KOPT-K1 (cell line): ENCODE measurements at regions not wholly inside any gene's neighbourhood (a gene's known extent, or its start where the extent isn't known, plus 50 kb on each side); places are given as distances from the start of the nearest gene placed in this dataset.
"Not testable (repeated sequence)": the region's sequence is repeated elsewhere in the genome, so short reads cannot be mapped to it uniquely, and the experiment has no call there.

Experiments
- H3K27ac ChIP-seq: fragments of 200-600 bp; sonication (generic); 2 replicates; pipeline ENCODE4 v1.5.1; 2016; ENCODE audit warnings: antibody characterized with exemption, mild to moderate bottlenecking, low read depth, low read length; ENCODE audit not compliant: poor library complexity, severe bottlenecking
- H3K36me3 ChIP-seq: fragments of 200-600 bp; sonication (generic); 2 replicates; pipeline ENCODE4 v1.5.1; 2017; ENCODE audit warnings: antibody characterized with exemption, mild to moderate bottlenecking, low read length, moderate library complexity; ENCODE audit not compliant: insufficient read depth
- H3K9me3 ChIP-seq: fragments of 200-600 bp; sonication (generic); 2 replicates; pipeline ENCODE4 v1.5.1; 2017; ENCODE audit warnings: antibody characterized with exemption, low read length, mild to moderate bottlenecking; ENCODE audit not compliant: insufficient read depth, poor library complexity, severe bottlenecking

DNA sequence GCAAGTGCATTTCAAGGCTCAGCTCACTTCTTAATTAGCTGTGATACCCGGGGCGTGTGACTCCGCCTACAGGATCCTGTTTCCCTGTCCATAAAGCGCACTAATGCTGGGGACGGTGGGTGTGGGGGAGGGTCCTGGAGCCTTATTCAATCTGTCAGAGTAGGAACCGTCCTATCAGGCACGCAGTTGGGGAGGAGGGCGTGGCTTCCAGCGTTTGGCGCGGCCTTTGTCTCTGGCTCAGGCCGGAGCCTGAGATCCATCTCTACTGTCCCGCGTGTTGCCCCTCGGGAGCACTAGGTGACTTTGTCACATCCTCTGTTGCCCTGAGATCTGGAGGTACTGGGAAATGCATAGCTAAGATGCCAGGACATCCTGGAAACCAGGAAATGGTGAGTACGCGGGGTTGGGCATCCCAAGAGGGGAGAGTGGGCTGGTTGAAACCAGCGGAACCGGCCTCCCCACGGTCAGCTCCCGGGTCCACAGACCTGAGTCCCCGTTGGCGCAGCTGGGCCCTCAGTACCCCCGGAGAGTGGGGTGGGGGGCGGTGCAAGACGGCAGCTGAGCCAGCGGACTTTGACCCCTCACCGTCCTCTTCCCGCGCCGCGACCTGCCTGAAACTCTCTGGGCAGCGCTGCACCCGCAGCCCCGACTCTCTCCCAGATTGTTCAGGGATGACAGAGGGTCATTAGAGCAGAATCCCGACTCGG, 104.4 kb upstream of the ZNF92 start:
- Histone ChIP-seq H3K27ac (peak overlapping the region; percentile 74), H3K9me3 (peaks cover 3% of the 10 kb centered on the region), H3K36me3 (no peaks in the 10 kb centered on the region)

DNA sequence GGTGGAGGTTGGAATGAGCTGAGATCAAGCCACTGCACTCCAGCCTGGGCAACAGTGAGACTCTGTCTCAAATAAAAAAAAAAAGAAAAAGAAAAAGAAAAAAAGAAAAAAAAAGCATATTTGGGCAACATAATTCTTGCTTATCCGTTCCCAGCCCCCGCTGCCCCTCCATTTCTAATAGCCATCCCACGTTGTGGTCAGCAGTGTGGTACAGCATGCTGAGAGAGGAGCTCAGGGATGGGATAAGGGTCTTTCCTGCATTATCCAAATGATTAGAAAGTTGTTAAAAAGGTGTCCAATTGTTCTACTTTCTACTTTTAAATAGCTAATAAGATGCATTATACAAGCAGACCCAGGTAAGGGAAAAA, 104.9 kb upstream of the ZNF92 start:
- Histone ChIP-seq H3K27ac (peak overlapping the region; percentile 74), H3K36me3 (no peaks in the 10 kb centered on the region), H3K9me3 (no peaks in the 10 kb centered on the region)

DNA sequence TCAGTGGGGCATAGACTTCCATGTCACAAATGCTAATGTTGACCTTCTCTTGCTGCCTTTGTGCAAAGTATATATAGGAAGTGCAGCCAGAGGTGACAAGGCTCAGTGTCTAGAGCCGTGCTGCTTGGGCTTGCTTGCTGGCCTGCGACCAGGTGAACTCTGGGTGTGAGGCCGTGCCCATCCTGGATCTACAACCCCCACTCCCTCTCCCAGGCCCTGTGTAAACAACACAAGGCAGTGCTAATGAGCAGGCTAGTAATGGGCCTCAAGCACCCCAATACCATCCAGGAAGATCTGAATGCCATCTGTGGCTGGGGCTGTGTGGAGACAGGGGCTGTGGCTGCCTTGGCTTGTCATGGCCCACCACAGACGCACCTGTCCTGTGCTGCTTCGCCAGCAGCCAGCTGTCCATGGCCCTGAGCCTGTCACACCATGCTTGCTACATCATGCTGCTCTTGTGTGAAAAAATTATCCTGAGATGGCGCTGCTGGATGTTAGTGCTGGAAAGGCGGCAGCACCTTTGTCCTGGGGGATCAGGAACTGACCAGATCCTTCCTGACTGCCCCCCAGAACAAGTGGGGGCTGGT, 107.6 kb upstream of the ZNF92 start:
- Histone ChIP-seq H3K27ac (no peak overlapping the region), H3K36me3 (no peaks in the 10 kb centered on the region), H3K9me3 (no peaks in the 10 kb centered on the region)

DNA sequence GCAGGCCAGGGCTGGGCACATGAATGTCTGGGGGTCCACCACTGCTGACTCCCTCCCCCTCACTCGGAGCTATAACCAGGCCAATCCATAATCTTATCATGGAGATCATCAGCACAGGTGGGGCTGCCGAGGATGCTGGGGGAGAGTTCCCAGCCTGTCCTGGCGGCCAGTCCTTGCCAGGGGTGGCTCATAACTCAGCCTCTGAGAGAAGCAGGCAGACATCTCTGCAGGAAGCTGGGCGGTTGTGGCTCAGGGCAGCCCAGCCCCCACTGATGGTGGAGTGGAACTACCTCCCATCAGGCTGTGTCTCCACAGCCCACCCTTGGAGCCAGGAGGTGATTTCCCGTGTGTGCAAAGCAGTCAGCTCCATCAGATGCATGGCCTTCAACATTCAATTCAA, 109.4 kb upstream of the ZNF92 start:
- Histone ChIP-seq H3K27ac (no peak overlapping the region), H3K9me3 (no peaks in the 10 kb centered on the region), H3K36me3 (no peaks in the 10 kb centered on the region)

DNA sequence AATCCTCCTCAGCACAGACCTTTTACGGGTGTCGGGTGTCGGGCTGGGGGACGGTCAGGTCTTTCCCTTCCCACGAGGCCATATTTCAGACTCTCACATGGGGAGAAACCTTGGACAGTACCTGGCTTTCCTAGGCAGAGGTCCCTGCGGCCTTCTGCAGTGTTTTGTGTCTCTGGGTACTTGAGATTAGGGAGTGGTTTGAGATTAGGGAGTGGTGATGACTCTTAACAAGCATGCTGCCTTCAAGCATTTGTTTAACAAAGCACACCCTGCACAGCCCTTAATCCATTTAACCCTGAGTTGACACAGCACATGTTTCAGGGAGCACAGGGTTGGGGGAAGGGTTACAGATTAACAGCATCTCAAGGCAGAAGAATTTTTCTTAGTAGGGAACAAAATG, 113.0 kb upstream of the ZNF92 start:
- not testable (repeated sequence) for H3K9me3 ChIP-seq, H3K36me3 ChIP-seq, H3K27ac ChIP-seq

DNA sequence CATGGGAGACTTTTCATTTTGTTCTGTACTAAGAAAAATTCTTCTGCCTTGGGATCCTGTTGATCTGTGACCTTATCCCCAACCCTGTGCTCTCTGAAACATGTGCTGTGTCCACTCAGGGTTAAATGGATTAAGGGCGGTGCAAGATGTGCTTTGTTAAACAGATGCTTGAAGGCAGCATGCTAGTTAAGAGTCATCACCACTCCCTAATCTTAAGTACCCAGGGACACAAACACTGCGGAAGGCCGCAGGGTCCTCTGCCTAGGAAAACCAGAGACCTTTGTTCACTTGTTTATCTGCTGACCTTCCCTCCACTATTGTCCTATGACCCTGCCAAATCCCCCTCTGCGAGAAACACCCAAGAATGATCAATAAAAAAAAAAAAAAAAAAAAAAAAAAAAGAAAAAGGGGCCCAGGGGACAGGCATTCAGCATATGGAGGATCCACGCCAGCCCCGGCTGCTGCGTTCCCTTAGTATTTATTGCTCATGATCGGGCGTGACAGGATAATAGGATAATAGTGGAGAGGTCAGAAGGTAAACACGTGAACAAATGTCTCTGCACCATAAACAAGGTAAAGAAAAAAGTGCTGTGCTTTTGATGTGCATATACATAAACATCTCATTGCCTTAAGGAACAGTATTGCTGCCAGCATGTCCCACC, 113.7 kb upstream of the ZNF92 start:
- not testable (repeated sequence) for H3K27ac ChIP-seq, H3K9me3 ChIP-seq, H3K36me3 ChIP-seq

DNA sequence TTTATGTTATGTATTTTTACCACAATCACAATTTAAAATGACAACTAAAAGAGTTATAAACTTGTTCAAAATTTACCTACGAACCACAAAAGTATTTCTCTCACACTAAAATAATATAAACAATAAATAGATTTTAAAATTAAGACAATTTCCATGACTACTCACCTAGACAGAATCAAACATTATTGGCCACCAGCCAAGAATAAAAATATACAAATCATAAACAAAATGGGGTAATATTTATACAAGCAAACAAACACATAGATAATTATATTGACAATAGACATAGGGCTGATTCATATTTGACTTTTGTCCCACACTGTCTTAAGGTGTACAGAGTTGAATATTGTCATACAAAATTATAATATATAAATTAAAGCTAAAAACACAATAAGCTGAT, 119.6 kb upstream of the ZNF92 start:
- H3K36me3 ChIP-seq = no peaks in the 10 kb centered on the region
- H3K9me3 ChIP-seq = no peaks in the 10 kb centered on the region
- H3K27ac ChIP-seq = no peak overlapping the region

DNA sequence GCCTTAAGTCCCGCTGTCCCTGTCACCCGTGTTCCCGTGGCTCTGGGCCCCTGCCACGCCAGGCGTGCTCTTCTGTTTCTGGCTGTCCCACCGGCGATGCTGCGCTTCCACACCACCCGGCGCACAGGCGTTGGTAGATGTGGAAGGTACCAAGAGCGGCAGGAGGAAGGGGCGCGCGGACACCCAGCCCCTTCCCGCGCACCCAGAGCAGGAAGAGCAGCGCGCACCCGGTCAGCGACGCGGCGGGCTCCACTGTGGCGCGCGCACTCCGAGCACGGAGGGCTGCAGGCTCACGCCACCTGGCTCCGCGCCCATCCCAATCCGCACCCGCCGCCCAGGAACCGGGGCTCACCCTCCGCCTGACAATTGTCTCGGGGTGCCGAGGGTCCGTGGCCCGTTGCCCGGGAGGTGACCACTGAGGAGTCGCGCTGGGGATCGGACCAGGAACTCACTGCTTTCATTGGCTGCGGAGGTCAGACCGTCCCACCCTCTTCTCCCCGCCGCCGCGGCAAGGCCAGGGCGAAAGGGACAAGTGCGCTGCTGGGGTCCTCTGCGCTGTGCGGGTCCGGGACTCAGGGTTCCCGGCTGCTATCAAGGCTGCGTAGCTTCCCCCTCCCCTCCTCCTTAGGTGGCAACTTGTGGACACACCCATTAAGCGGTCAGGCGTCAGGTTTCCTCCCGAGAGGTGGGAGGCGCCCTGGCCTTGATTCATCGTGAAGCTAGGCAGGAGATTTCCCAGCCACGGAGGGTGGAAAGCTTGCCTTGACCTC, 121.6 kb upstream of the ZNF92 start:
- Histone ChIP-seq H3K36me3 (no peaks in the 10 kb centered on the region), H3K27ac (peak overlapping the region; percentile 16), H3K9me3 (no peaks in the 10 kb centered on the region)

DNA sequence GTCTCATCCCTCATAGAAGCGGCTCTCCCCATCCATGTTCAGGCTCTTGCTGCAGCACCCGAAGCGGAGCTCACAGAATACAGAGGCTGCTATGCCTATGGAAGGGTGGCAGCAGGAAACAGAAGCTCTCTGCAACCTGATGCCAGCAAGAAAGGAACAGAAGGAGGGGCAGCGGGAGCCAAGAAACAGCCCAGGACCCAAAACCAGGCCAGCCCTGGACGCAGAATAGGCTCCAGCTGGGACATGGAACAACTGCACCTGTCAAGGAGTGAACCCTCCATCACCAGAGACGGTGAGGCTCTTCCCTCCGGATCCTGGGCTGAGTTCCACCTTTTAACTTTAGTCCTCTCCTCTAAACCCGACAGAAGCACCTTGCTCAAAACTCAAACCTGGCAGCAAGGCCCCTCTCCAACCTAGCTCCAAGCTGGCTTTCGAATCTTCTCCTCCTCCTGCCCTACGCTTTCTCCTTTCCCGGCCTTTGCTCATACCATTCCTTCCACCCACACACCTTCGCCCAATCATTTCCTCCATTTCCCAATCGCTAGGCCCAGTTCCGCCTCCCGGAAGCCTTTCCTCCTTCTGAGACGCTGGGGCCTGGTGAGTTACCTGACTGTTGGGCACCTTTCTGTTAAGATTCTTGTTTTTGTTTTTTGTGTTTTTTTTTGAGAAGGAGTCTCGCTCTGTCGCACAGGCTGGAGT, 122.8 kb upstream of the ZNF92 start:
- H3K9me3 ChIP-seq = no peaks in the 10 kb centered on the region
- no peak overlapping the region for H3K27ac ChIP-seq
- H3K36me3 ChIP-seq = no peaks in the 10 kb centered on the region

DNA sequence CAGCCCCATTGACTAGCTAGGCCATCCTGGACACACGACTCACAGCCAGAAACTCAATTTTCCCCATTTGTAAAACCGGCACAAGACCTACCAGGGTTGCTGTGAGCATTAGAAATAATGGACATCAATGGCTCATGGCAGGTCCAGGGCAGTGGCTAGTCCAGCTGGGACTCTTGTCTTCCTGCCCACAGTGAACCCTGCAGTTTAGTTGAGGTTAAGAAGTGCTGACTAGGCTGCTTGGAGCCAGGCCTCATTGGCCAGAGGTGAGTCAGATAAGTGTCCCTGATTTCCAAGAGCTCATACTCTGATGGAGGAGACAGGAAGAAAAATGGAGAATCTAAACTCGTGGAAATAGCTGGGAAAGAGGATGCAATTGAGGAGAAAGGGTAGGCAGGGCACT, 123.4 kb upstream of the ZNF92 start:
- no peaks in the 10 kb centered on the region for H3K36me3 ChIP-seq
- no peak overlapping the region for H3K27ac ChIP-seq
- no peaks in the 10 kb centered on the region for H3K9me3 ChIP-seq

DNA sequence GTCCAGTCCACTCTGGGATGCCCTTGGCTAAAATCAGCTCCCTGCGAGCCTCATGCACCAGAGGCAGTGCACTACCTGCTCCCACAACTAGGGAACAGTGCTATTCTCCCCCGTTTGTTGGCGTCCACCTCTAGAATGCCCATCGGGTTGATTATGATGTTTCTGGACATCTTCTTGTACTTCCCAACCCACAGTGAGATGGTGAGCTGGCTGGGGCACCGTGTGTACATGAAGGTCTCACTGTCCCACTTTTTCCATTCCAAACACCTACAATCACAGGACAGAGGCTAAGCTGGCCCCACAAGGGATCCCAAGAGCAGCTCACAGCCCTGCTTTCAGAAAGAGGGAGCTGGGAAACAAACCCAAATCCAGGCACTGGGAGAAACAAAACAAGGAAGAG, 126.2 kb upstream of the ZNF92 start:
- Histone ChIP-seq H3K9me3 (no peaks in the 10 kb centered on the region), H3K36me3 (no peaks in the 10 kb centered on the region), H3K27ac (no peak overlapping the region)

DNA sequence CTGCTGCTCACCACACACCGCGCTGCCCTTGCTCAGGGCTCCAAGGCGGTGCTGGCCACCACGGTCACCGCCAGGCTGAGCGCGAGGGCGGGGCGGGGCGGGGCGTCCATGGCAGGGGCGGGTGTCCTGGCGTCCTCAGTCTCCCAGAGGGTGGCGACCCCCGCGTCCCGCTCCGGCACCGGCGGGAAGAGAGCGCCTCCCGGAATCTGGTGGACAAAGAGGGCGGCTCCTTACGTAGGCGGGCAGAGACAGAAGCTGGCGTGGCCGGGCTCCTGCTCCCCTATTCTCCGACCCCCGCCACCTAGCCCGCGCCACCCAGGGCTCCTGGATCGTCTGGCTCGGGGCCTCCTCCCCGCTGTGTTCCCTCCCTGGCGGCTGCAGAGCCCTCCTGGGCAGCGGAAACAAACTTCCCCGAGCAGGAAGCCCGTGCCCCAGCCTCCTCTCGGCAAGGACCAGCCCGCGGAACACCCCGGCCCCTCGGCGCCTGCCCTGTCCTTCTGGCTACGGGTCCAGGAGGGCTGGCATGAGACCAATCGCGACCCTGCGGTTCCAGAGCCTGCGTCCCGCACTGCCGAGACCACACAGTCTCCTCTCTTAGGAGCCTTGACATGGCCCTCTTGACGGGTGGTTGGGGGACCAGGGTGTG, 133.8 kb upstream of the ZNF92 start:
- no peak overlapping the region for H3K27ac ChIP-seq
- no peaks in the 10 kb centered on the region for H3K36me3 ChIP-seq
- H3K9me3 ChIP-seq = no peaks in the 10 kb centered on the region

DNA sequence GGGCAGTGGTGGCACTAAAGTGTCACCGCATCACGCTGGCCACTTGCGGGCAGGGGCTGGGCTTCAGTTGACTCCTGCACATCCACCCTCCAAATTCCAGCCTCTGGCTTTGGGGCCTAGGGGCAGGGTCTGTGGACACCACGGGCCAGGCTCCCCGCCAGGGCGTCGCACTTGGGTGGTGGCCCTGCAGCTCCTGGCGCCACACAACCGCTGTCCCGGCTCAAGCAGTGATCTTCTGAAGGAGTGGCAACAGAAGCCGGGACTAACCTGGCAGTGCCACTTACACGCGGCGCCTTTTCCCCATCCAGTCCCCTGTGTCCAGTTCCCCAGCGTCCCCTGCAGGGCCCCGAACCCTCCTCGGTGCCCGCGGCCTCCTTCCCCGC, 134.3 kb upstream of the ZNF92 start:
- Histone ChIP-seq H3K27ac (no peak overlapping the region), H3K9me3 (no peaks in the 10 kb centered on the region), H3K36me3 (no peaks in the 10 kb centered on the region)

DNA sequence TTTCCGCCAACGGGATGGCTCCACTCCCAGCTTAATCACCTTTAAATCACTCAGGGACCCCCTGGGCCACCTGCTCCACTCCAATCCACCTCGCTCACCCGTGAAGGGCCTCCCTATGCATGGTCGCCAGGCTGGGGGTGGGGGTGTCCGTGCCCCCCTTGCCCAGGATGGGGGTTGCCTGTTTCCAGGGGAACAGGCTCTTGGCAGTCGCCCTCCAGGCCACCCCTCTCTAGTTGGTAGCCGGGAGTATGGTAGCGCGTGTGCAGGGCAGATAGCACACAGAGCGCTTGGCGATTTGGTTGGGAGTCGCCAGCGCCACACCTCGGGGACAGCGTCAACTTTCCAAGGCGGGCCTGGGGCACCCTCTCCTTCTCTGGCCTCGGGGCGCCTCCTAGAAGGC, 134.9 kb upstream of the ZNF92 start:
- Histone ChIP-seq H3K9me3 (no peaks in the 10 kb centered on the region), H3K36me3 (no peaks in the 10 kb centered on the region), H3K27ac (no peak overlapping the region)
